WTC11 (cell line): ENCODE measurements at regions not wholly inside any gene's neighbourhood (a gene's known extent, or its start where the extent isn't known, plus 50 kb on each side); places are given as distances from the start of the nearest gene placed in this dataset.

Experiments used
- ATF1 ChIP-seq: sonication (generic); formaldehyde crosslinking; IDR thresholded peaks from 2 replicates; pipeline ENCODE4 v1.8.1; 2023; ENCODE audit warnings: mild to moderate bottlenecking, moderate library complexity, missing genetic modification reagents
- ATF3 ChIP-seq: sonication (generic); formaldehyde crosslinking; conservative IDR thresholded peaks from 2 replicates; pipeline ENCODE4 v1.8.1; 2022; ENCODE audit warnings: mild to moderate bottlenecking, missing genetic modification reagents
- CREB1 ChIP-seq: sonication (generic); formaldehyde crosslinking; IDR thresholded peaks from 2 replicates; pipeline ENCODE4 v1.8.0; 2023; ENCODE audit warnings: mild to moderate bottlenecking, missing genetic modification reagents
- CTCF ChIP-seq: fragments of 200-600 bp; IDR thresholded peaks from 2 replicates; pipeline ENCODE4 v1.8.0; 2022; ENCODE audit warnings: antibody characterized with exemption
- GTF2I ChIP-seq: fragments of 250-450 bp; sonication (Bioruptor Pico); conservative IDR thresholded peaks from 2 replicates; pipeline ENCODE4 v1.4.0; 2021; ENCODE audit warnings: mild to moderate bottlenecking
- KAT7 ChIP-seq: sonication (generic); formaldehyde crosslinking; IDR thresholded peaks from 2 replicates; pipeline ENCODE4 v1.8.1; 2023; ENCODE audit warnings: missing genetic modification reagents, mild to moderate bottlenecking, borderline replicate concordance
- MAX ChIP-seq: sonication (generic); formaldehyde crosslinking; IDR thresholded peaks from 2 replicates; pipeline ENCODE4 v1.8.0; 2022; ENCODE audit warnings: mild to moderate bottlenecking, missing genetic modification reagents
- MXD4 ChIP-seq: fragments of 250-450 bp; sonication (Bioruptor Pico); IDR thresholded peaks from 2 replicates; pipeline ENCODE4 v1.8.0; 2021; ENCODE audit warnings: mild to moderate bottlenecking, moderate library complexity, borderline replicate concordance
- MYBL2 ChIP-seq: sonication (generic); formaldehyde crosslinking; IDR thresholded peaks from 2 replicates; pipeline ENCODE4 v1.8.1; 2023; ENCODE audit warnings: mild to moderate bottlenecking, moderate library complexity, missing genetic modification reagents
- NR2C2 ChIP-seq: sonication (generic); formaldehyde crosslinking; IDR thresholded peaks from 2 replicates; pipeline ENCODE4 v1.8.0; 2022; ENCODE audit warnings: mild to moderate bottlenecking, missing genetic modification reagents
- PRDM15 ChIP-seq: sonication (generic); formaldehyde crosslinking; IDR thresholded peaks from 2 replicates; pipeline ENCODE4 v1.8.0; 2022; ENCODE audit warnings: missing genetic modification reagents
- RORB ChIP-seq: fragments of 250-450 bp; sonication (Bioruptor Pico); IDR thresholded peaks from 2 replicates; pipeline ENCODE4 v1.9.0; 2021; ENCODE audit warnings: mild to moderate bottlenecking
- ZNF121 ChIP-seq: sonication (generic); formaldehyde crosslinking; IDR thresholded peaks from 2 replicates; pipeline ENCODE4 v1.8.0; 2023; ENCODE audit warnings: missing genetic modification reagents
- ZNF263 ChIP-seq: sonication (generic); formaldehyde crosslinking; IDR thresholded peaks from 2 replicates; pipeline ENCODE4 v1.8.1; 2022; ENCODE audit warnings: low read depth, mild to moderate bottlenecking, moderate library complexity, missing genetic modification reagents

- TF ChIP-seq CTCF, result no peak
- no peak for TF ChIP-seq ZNF121
- no peak for TF ChIP-seq GTF2I (CRISPR knock-in tag)
- TF ChIP-seq KAT7 (CRISPR knock-in tag), result no peak
- TF ChIP-seq NR2C2, result no peak
- no peak for TF ChIP-seq ATF1
- TF ChIP-seq ATF3 (CRISPR knock-in tag), result no peak
- no peak for TF ChIP-seq MXD4 (CRISPR knock-in tag)
- no peak for TF ChIP-seq MYBL2 (CRISPR knock-in tag)
- no peak for TF ChIP-seq RORB (CRISPR knock-in tag)
- no peak for TF ChIP-seq CREB1 (CRISPR knock-in tag)
- no peak for TF ChIP-seq MAX (CRISPR knock-in tag)
- TF ChIP-seq ZNF263 (CRISPR knock-in tag), result no peak
- no peak for TF ChIP-seq PRDM15 (CRISPR knock-in tag)
These were observed 77.3 kb upstream of the MAN2A1 start for GRCh38 chr5:109612278-109612905.
